ENCODE measurements at regions not wholly inside any gene's neighbourhood (a gene's known extent, or its start where the extent isn't known, plus 50 kb on each side); places are given as distances from the start of the nearest gene placed in this dataset.

- TF ChIP-seq CTCF (IDR thresholded peaks at IDR 0.05) (no peak), EZH2 (IDR thresholded peaks at IDR 0.05; ENCODE audit: borderline replicate concordance, insufficient read depth, low read depth, low read length, poor library complexity, severe bottlenecking) (no peak)
Measured at GRCh38 chr2:147013696-147014392, 831.0 kb upstream of the ACVR2A start.
